PFSK-1 (cell line): ENCODE measurements at regions not wholly inside any gene's neighbourhood (a gene's known extent, or its start where the extent isn't known, plus 50 kb on each side); places are given as distances from the start of the nearest gene placed in this dataset.

Source experiments
- FOXP2 ChIP-seq: optimal IDR thresholded peaks from 2 replicates; pipeline ENCODE3; 2011; ENCODE audit warnings: borderline replicate concordance, control low read depth, inconsistent platforms; ENCODE audit not compliant: insufficient read depth; ENCODE audit errors: extremely low read length, extremely low read depth
- POLR2AphosphoS5 ChIP-seq: IDR thresholded peaks from 2 replicates; pipeline ENCODE4 v1.6.1; 2012; ENCODE audit warnings: low read depth, mild to moderate bottlenecking, control low read depth, low read length, moderate library complexity
- TAF1 ChIP-seq: IDR thresholded peaks from 2 replicates; pipeline ENCODE4 v1.6.1; 2012; ENCODE audit warnings: low read length, control low read depth, borderline replicate concordance; ENCODE audit not compliant: insufficient read depth
- TF ChIP-seq, protein P1 (sequence below), 2 experiments: IDR thresholded peaks; 2 replicates each; pipeline versions ENCODE4 v1.6.1 to v1.8.0; 2011 to 2012; ENCODE audit warnings: low read depth in 2 of 2, low read length in 2 of 2, control low read depth in 1 of 2, inconsistent platforms in 1 of 2, mild to moderate bottlenecking in 1 of 2, moderate library complexity in 1 of 2; ENCODE audit not compliant: insufficient read depth in 1 of 2

DNA sequence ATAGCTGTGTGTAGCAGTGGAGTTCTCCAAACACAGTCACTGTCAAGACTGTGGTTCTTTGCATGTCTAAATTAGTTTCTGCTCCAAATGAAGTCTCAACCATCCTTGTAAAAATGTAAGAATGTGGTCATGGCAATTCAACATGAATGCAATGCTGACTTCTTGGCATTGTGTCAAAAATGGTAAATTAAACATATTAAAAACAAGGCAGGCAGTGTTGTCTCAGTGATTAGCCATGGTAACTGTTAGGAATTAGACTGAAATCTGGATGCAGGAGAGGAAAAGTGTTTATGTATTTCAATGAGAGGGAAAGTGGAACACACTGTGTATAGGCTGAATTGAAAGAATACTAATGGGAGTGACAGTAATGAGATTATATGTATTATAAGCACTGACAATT, 597.2 kb downstream of the EDEM1 start:
- TF ChIP-seq TAF1 (no peak), POLR2AphosphoS5 (no peak), FOXP2 (no peak)
- TF ChIP-seq, protein P1, sequence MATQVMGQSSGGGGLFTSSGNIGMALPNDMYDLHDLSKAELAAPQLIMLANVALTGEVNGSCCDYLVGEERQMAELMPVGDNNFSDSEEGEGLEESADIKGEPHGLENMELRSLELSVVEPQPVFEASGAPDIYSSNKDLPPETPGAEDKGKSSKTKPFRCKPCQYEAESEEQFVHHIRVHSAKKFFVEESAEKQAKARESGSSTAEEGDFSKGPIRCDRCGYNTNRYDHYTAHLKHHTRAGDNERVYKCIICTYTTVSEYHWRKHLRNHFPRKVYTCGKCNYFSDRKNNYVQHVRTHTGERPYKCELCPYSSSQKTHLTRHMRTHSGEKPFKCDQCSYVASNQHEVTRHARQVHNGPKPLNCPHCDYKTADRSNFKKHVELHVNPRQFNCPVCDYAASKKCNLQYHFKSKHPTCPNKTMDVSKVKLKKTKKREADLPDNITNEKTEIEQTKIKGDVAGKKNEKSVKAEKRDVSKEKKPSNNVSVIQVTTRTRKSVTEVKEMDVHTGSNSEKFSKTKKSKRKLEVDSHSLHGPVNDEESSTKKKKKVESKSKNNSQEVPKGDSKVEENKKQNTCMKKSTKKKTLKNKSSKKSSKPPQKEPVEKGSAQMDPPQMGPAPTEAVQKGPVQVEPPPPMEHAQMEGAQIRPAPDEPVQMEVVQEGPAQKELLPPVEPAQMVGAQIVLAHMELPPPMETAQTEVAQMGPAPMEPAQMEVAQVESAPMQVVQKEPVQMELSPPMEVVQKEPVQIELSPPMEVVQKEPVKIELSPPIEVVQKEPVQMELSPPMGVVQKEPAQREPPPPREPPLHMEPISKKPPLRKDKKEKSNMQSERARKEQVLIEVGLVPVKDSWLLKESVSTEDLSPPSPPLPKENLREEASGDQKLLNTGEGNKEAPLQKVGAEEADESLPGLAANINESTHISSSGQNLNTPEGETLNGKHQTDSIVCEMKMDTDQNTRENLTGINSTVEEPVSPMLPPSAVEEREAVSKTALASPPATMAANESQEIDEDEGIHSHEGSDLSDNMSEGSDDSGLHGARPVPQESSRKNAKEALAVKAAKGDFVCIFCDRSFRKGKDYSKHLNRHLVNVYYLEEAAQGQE (IDR thresholded peaks at IDR 0.05; ENCODE audit: insufficient read depth in 1 of 2, low read depth in 2 of 2, low read length in 2 of 2), result no peak
